K562 (cell line): ENCODE measurements at regions not wholly inside any gene's neighbourhood (a gene's known extent, or its start where the extent isn't known, plus 50 kb on each side); places are given as distances from the start of the nearest gene placed in this dataset.

Source experiments
- ARID3A ChIP-seq: IDR thresholded peaks from 2 replicates; pipeline ENCODE4 v1.6.1; 2012; ENCODE audit warnings: low read depth, low read length, improper control_type of control experiment, borderline replicate concordance
- C11orf30 ChIP-seq: fragments of 450-650 bp; IDR thresholded peaks from 2 replicates; pipeline ENCODE4 v1.6.1; 2016; ENCODE audit warnings: low read depth, mild to moderate bottlenecking
- CTCF ChIP-seq, 3 experiments: IDR thresholded peaks in 2 of 3; conservative IDR thresholded peaks in 1 of 3; 2 replicates each; pipeline ENCODE4 v1.5.1; 2011 to 2012; ENCODE audit warnings: low read length in 3 of 3, mild to moderate bottlenecking in 3 of 3, control low read depth in 2 of 3, improper control_type of control experiment in 1 of 3, inconsistent platforms in 1 of 3, low read depth in 1 of 3, mixed read lengths in 1 of 3, moderate library complexity in 1 of 3; ENCODE audit not compliant: insufficient read depth in 2 of 3
- DACH1 ChIP-seq: fragments of 450-650 bp; IDR thresholded peaks from 2 replicates; pipeline ENCODE4 v1.6.1; 2018; ENCODE audit not compliant: partially characterized antibody
- ETS2 ChIP-seq: IDR thresholded peaks from 2 replicates; pipeline ENCODE4 v1.6.1; 2016; ENCODE audit warnings: borderline replicate concordance, missing genetic modification characterization, mild to moderate bottlenecking, moderate library complexity, missing compliant biosample characterization; ENCODE audit not compliant: poor library complexity, severe bottlenecking
- ZBTB9 ChIP-seq: fragments of 450-650 bp; formaldehyde crosslinking; IDR thresholded peaks from 2 replicates; pipeline ENCODE4 v1.4.0; 2020; ENCODE audit warnings: mild to moderate bottlenecking, moderate library complexity
- ZNF609 ChIP-seq: sonication (generic); formaldehyde crosslinking; IDR thresholded peaks from 2 replicates; pipeline ENCODE4 v1.8.1; 2023; ENCODE audit warnings: missing genetic modification reagents, mild to moderate bottlenecking, borderline replicate concordance

- TF ChIP-seq ZNF609 (CRISPR knock-in tag) (no peak), CTCF (IDR thresholded peaks at IDR 0.05 in 2 of 3, conservative IDR thresholded peaks at IDR 0.05 in 1 of 3; ENCODE audit: insufficient read depth in 2 of 3, low read depth in 1 of 3, low read length in 3 of 3) (peak in 1 of 3 experiments; percentile 31; a peak in 2 of 6 replicates), C11orf30 (no peak), ZBTB9 (CRISPR knock-in tag) (no peak), ARID3A (0 out of 2 replicates have a peak, but pooled peaks have one; percentile 31), ETS2 (tag) (no peak), DACH1 (no peak)
Observed at GRCh38 chr4:125741825-125742452, 427.2 kb downstream of the FAT4 start (continued).
